ENCODE measurements at regions not wholly inside any gene's neighbourhood (a gene's known extent, or its start where the extent isn't known, plus 50 kb on each side); places are given as distances from the start of the nearest gene placed in this dataset.

- Histone ChIP-seq H3K79me2 (ENCODE audit: control insufficient read depth, insufficient read depth, low read length) (no peaks in the 10 kb centered on the region), H3K9ac (replicated peaks; ENCODE audit: extremely low read depth, insufficient read depth, low read length) (no peak overlapping the region), H3K36me3 (ENCODE audit: control insufficient read depth in 2 of 2, extremely low read depth in 1 of 2, insufficient read depth in 2 of 2, low read length in 2 of 2) (no peaks in the 10 kb centered on the region), H3K4me2 (ENCODE audit: insufficient read depth, low read length) (no peak overlapping the region), H3K9me3 (replicated peaks; ENCODE audit: control insufficient read depth, insufficient read depth, low read length) (no peaks in the 10 kb centered on the region), H3K9me1 (replicated peaks; ENCODE audit: control insufficient read depth, extremely low read depth, insufficient read depth, low read length) (no peaks in the 10 kb centered on the region), H4K20me1 (replicated peaks; ENCODE audit: control insufficient read depth, extremely low read depth, insufficient read depth, low read length) (no peaks in the 10 kb centered on the region), H2AFZ (ENCODE audit: low read depth, low read length) (no peak overlapping the region), H3K4me3 (replicated peaks in 1 of 3; ENCODE audit: insufficient read depth in 1 of 3, low read depth in 1 of 3, low read length in 3 of 3) (no peak overlapping the region), H3K27me3 (ENCODE audit: control insufficient read depth in 2 of 2, insufficient read depth in 2 of 2, low read length in 2 of 2) (no peaks in the 10 kb centered on the region), H3K4me1 (ENCODE audit: control insufficient read depth, extremely low read depth, insufficient read depth, low read length) (no peaks in the 10 kb centered on the region), H3K27ac (ENCODE audit: insufficient read depth, low read depth, low read length) (no peak overlapping the region)
- DNase-seq (ENCODE audit: low read depth, low spot score) (no peak), FAIRE-seq (no peak)
- TF ChIP-seq, protein P1, sequence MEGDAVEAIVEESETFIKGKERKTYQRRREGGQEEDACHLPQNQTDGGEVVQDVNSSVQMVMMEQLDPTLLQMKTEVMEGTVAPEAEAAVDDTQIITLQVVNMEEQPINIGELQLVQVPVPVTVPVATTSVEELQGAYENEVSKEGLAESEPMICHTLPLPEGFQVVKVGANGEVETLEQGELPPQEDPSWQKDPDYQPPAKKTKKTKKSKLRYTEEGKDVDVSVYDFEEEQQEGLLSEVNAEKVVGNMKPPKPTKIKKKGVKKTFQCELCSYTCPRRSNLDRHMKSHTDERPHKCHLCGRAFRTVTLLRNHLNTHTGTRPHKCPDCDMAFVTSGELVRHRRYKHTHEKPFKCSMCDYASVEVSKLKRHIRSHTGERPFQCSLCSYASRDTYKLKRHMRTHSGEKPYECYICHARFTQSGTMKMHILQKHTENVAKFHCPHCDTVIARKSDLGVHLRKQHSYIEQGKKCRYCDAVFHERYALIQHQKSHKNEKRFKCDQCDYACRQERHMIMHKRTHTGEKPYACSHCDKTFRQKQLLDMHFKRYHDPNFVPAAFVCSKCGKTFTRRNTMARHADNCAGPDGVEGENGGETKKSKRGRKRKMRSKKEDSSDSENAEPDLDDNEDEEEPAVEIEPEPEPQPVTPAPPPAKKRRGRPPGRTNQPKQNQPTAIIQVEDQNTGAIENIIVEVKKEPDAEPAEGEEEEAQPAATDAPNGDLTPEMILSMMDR (IDR thresholded peaks at IDR 0.05; ENCODE audit: extremely low read depth in 1 of 2, insufficient read depth in 1 of 2, low read depth in 1 of 2, low read length in 2 of 2) = no peak
- TF ChIP-seq MYC (IDR thresholded peaks at IDR 0.05; ENCODE audit: low read depth, low read length) = no peak
- no peak for TF ChIP-seq GATA2 (IDR thresholded peaks at IDR 0.05; ENCODE audit: insufficient read depth, insufficient read length, low read depth, low read length)
- dilution Hi-C loops (cut with MboI; ENCODE audit: extremely low pct_ligation_motif_present, low sequenced_read_pairs) (no loop called here), intact Hi-C loops (cut with micrococcal nuclease) (no loop called here)
- BruUV-seq (replicated peaks) = no TSS peak
- POLR2A ChIA-PET = no interaction called here
- CTCF ChIA-PET = interaction anchor here (1.1 kb wide), 1 partner anchor 8 kb away, joined by 3 read pairs; no protein-coding TSS in a partner anchor
Measured at GRCh38 chr13:107742544-107742943, 472.8 kb downstream of the LIG4 start.

DNA sequence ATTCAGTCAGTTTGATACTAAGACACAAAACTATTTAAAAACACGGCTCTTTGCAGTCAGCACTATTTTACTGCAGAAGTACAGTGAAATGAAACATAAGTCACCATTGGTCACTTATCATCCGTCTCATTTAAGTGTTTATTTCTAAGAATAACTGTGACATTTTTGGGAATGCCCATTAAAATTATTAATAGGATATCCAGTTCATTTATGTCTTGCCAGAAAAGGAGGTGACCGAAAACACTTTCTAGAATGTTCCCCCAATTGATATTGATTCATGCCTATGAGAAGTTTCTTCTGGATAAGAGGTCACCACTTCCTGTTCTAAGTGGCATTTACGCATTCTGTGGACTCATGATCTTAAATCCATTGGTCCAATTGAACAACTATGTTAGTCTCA lies 477.3 kb downstream of the LIG4 start:
- Histone ChIP-seq H3K27me3 (ENCODE audit: control insufficient read depth in 2 of 2, insufficient read depth in 2 of 2, low read length in 2 of 2) (no peaks in the 10 kb centered on the region), H4K20me1 (replicated peaks; ENCODE audit: control insufficient read depth, extremely low read depth, insufficient read depth, low read length) (no peaks in the 10 kb centered on the region), H3K4me1 (ENCODE audit: control insufficient read depth, extremely low read depth, insufficient read depth, low read length) (no peaks in the 10 kb centered on the region), H3K9ac (replicated peaks; ENCODE audit: extremely low read depth, insufficient read depth, low read length) (no peak overlapping the region), H3K4me2 (ENCODE audit: insufficient read depth, low read length) (no peak overlapping the region), H3K36me3 (ENCODE audit: control insufficient read depth in 2 of 2, extremely low read depth in 1 of 2, insufficient read depth in 2 of 2, low read length in 2 of 2) (no peaks in the 10 kb centered on the region), H3K9me1 (replicated peaks; ENCODE audit: control insufficient read depth, extremely low read depth, insufficient read depth, low read length) (no peaks in the 10 kb centered on the region), H2AFZ (ENCODE audit: low read depth, low read length) (no peak overlapping the region), H3K9me3 (replicated peaks; ENCODE audit: control insufficient read depth, insufficient read depth, low read length) (no peaks in the 10 kb centered on the region), H3K27ac (ENCODE audit: insufficient read depth, low read depth, low read length) (no peak overlapping the region), H3K79me2 (ENCODE audit: control insufficient read depth, insufficient read depth, low read length) (no peaks in the 10 kb centered on the region), H3K4me3 (replicated peaks in 1 of 3; ENCODE audit: insufficient read depth in 1 of 3, low read depth in 1 of 3, low read length in 3 of 3) (no peak overlapping the region)
- no peak for FAIRE-seq
- dilution Hi-C loops (cut with MboI; ENCODE audit: extremely low pct_ligation_motif_present, low sequenced_read_pairs) = no loop called here
- TF ChIP-seq MYC (IDR thresholded peaks at IDR 0.05; ENCODE audit: low read depth, low read length) = no peak
- TF ChIP-seq, protein P1 (IDR thresholded peaks at IDR 0.05; ENCODE audit: extremely low read depth in 1 of 2, insufficient read depth in 1 of 2, low read depth in 1 of 2, low read length in 2 of 2) = no peak
- TF ChIP-seq GATA2 (IDR thresholded peaks at IDR 0.05; ENCODE audit: insufficient read depth, insufficient read length, low read depth, low read length) = no peak
- no peak for TF ChIP-seq POLR2A (IDR thresholded peaks at IDR 0.05; ENCODE audit: low read depth, low read length)
- no peak for TF ChIP-seq EZH2 (IDR thresholded peaks at IDR 0.05; ENCODE audit: borderline replicate concordance, low read depth, low read length, severe bottlenecking)
- TF ChIP-seq JUN (IDR thresholded peaks at IDR 0.05; ENCODE audit: borderline replicate concordance, insufficient read depth, insufficient read length, low read depth) = no peak
- TF ChIP-seq POLR2AphosphoS5 (IDR thresholded peaks at IDR 0.05; ENCODE audit: insufficient read depth, low read depth, low read length) = no peak
- TF ChIP-seq, protein P2, sequence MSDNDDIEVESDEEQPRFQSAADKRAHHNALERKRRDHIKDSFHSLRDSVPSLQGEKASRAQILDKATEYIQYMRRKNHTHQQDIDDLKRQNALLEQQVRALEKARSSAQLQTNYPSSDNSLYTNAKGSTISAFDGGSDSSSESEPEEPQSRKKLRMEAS (IDR thresholded peaks at IDR 0.05; ENCODE audit: insufficient read depth, insufficient read length) = no peak
- no peak for TF ChIP-seq FOS (IDR thresholded peaks at IDR 0.05; ENCODE audit: borderline replicate concordance, insufficient read depth, low read length)
- ChIA-PET CTCF (no interaction called here), POLR2A (no interaction called here)
- no peak for DNase-seq (ENCODE audit: low read depth, low spot score)
- BruUV-seq (replicated peaks) = no TSS peak
- intact Hi-C loops (cut with micrococcal nuclease) = no loop called here
